ENCODE measurements at regions not wholly inside any gene's neighbourhood (a gene's known extent, or its start where the extent isn't known, plus 50 kb on each side); places are given as distances from the start of the nearest gene placed in this dataset.

DNA sequence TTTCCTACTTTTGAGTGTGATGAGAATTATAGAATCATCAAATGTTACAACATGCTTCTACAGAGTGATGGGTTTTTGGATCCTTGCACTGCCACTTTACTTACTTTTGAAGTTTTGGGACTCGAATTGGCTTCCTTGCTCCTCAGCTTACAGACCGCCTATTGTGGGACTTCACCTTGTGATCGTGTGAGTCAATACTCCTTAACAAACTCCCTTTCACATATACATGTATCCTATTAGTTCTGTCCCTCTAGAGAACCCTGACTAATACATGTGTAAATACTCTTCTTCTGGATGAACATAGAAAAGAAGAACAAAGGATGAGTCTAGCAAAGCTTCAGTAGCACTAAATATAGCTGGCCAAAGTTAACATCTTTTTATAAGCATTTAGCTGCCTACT is 98.7 kb upstream of the PDE4D start:
- peaks cover 0 to 2% (median 0%) of the 10 kb centered on the region in 4 donors for H3K4me1 ChIP-seq
- H3K36me3 ChIP-seq = no peaks in the 10 kb centered on the region
- DNase-seq = no peak
- H3K9me3 ChIP-seq = no peaks in the 10 kb centered on the region
- H3K27ac ChIP-seq = no peak overlapping the region
- H3K4me3 ChIP-seq = no peak overlapping the region
- intact Hi-C loops (cut with DNase I; ENCODE audit: low total_unique reads) = no loop called here
- TF ChIP-seq, protein P1, sequence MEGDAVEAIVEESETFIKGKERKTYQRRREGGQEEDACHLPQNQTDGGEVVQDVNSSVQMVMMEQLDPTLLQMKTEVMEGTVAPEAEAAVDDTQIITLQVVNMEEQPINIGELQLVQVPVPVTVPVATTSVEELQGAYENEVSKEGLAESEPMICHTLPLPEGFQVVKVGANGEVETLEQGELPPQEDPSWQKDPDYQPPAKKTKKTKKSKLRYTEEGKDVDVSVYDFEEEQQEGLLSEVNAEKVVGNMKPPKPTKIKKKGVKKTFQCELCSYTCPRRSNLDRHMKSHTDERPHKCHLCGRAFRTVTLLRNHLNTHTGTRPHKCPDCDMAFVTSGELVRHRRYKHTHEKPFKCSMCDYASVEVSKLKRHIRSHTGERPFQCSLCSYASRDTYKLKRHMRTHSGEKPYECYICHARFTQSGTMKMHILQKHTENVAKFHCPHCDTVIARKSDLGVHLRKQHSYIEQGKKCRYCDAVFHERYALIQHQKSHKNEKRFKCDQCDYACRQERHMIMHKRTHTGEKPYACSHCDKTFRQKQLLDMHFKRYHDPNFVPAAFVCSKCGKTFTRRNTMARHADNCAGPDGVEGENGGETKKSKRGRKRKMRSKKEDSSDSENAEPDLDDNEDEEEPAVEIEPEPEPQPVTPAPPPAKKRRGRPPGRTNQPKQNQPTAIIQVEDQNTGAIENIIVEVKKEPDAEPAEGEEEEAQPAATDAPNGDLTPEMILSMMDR (IDR thresholded peaks at IDR 0.05) = no peak
- no peaks in the 10 kb centered on the region for H3K27me3 ChIP-seq

DNA sequence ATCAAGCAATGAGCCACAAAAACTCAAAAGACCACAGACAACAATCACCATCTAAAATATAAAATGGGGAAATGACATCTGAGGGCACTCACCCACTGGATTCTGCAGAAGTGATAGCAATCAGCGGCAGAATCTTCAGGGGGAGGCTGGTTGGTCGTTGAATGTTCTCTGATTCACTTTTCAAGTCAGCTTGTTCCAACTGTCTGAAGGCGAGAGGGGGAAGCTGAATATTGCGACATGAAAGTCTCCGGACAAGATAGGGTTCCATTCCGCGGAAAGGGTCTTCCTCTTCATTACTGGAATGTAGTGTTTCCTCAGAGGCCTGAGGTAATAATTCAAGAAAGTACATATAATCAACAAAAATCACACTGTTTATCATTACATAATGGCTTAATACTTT is 94.9 kb upstream of the PDE4D start:
- intact Hi-C loops (cut with DNase I; ENCODE audit: low total_unique reads) = loop anchor here (10.0 kb wide), 1 partner anchor 154 kb away; no protein-coding TSS in a partner anchor
- H3K36me3 ChIP-seq = no peaks in the 10 kb centered on the region
- TF ChIP-seq, protein P1 (IDR thresholded peaks at IDR 0.05) = no peak
- H3K4me1 ChIP-seq = no peaks in the 10 kb centered on the region
- no peak overlapping the region for H3K4me3 ChIP-seq
- no peaks in the 10 kb centered on the region for H3K27me3 ChIP-seq
- DNase-seq = no peak
- no peak overlapping the region for H3K27ac ChIP-seq
- no peaks in the 10 kb centered on the region for H3K9me3 ChIP-seq

DNA sequence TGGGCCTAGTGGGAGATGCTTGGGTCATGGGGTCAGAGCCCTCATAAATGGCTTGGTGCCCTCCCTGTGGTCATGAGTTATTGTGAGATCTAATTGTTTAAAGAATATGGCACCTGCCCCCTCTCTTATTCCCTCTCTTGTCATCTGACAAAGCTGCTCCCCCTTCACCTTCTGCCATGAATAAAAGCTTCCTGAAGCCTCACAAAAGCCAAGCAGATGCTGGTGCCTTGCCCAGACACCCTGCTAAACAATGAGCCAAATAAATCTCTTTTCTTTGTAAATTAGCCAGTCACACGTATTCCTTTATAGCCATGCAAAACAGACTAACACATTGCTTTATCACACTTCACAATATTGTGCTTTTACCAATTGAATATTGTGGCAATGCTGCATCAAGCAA is 82.8 kb upstream of the PDE4D start:
- intact Hi-C loops (cut with DNase I; ENCODE audit: low total_unique reads) = no loop called here
- H3K36me3 ChIP-seq = no peaks in the 10 kb centered on the region
- no peaks in the 10 kb centered on the region for H3K9me3 ChIP-seq
- no peaks in the 10 kb centered on the region for H3K27me3 ChIP-seq
- H3K27ac ChIP-seq = no peak overlapping the region
- no peak for DNase-seq
- TF ChIP-seq, protein P1 (IDR thresholded peaks at IDR 0.05) = no peak
- H3K4me3 ChIP-seq = no peak overlapping the region
- peaks cover 0 to 15% (median 0%) of the 10 kb centered on the region in 4 donors for H3K4me1 ChIP-seq

DNA sequence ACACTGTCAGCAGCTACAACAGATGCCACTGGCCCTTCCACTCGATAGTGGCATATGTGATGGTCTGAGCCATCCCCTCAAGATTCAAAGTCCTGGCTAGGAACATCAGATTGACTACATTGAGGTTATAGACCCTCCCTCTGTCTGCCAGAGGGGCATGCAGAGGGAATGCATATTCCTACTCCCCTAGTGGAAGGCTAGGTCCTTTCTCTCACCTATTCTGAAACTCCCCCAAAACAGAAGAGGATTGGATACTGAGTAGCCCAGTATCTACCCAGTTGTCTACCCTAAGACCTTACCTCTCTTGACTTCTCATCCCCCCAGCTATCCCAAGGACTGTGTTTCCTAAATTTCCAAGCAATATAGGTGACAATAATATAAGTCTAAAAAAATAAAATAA is 78.5 kb upstream of the PDE4D start:
- Histone ChIP-seq H3K27me3 (no peaks in the 10 kb centered on the region), H3K36me3 (no peaks in the 10 kb centered on the region), H3K4me1 (peaks cover 0 to 15% (median 0%) of the 10 kb centered on the region in 4 donors), H3K9me3 (no peaks in the 10 kb centered on the region), H3K27ac (no peak overlapping the region), H3K4me3 (no peak overlapping the region)
- TF ChIP-seq, protein P1 (IDR thresholded peaks at IDR 0.05) = no peak
- no peak for DNase-seq
- intact Hi-C loops (cut with DNase I; ENCODE audit: low total_unique reads) = no loop called here

DNA sequence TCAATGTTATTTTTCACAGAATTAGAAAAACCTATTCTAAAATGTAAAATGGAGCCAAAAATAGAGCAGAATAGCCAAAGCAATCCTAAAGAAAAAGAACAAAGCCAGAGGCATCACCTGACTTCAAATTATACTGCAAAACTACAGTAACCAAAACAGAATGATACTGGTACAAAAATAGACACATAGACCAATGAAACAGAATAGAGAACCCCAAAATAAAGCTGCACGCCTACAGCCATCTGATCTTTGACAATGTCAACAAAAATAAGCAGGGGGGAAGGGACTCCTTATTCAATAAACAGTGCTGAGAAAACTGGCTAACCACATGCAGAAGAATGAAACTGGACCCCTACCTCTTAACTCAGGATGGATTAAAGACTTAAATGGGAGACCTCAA is 65.8 kb upstream of the PDE4D start:
- H3K36me3 ChIP-seq = no peaks in the 10 kb centered on the region
- H3K27ac ChIP-seq = no peak overlapping the region
- peaks cover 0 to 33% (median 8%) of the 10 kb centered on the region in 4 donors for H3K4me1 ChIP-seq
- H3K9me3 ChIP-seq = no peaks in the 10 kb centered on the region
- H3K27me3 ChIP-seq = no peaks in the 10 kb centered on the region
- no peak overlapping the region for H3K4me3 ChIP-seq
- intact Hi-C loops (cut with DNase I; ENCODE audit: low total_unique reads) = no loop called here
- TF ChIP-seq, protein P1 (IDR thresholded peaks at IDR 0.05) = no peak
- no peak for DNase-seq
